ENCODE measurements at regions not wholly inside any gene's neighbourhood (a gene's known extent, or its start where the extent isn't known, plus 50 kb on each side); places are given as distances from the start of the nearest gene placed in this dataset.

DNA sequence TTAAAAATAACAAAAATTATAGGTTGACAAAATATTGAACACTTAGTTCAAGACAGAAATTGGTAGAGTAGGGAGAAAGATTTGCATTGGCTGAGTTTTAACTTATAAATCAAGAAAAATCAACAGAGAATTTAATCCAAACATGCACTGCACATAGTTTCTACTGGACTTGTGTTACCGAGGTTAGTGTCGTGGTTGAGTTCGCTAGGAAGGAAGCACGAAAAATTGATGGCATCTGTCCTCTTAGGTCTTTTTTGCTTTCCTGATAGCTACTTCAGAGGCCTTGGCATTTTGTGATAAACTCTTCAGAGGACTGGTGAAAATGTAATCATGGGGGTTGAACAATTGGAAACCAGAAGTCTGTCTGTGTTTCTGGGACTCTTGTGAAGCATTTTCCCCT is 392.9 kb downstream of the NUAK1 start:
- Mint-ChIP-seq H3K4me1 (ENCODE audit: low read depth) (no peaks in the 10 kb centered on the region), H3K4me3 (no peak overlapping the region), H3K27me3 (peaks cover 10% of the 10 kb centered on the region), H3K36me3 (ENCODE audit: low read depth) (no peaks in the 10 kb centered on the region), H3K9me3 (no peaks in the 10 kb centered on the region), H3K27ac (no peak overlapping the region)
- intact Hi-C loops (cut with DNase I, micrococcal nuclease) = no loop called here
- Histone ChIP-seq H3K4me3 (ENCODE audit: low read length) (no peak overlapping the region), H3K9me3 (ENCODE audit: control insufficient read depth in 1 of 2, insufficient read depth in 1 of 2, low read length in 2 of 2) (no peaks in the 10 kb centered on the region), H3K36me3 (ENCODE audit: insufficient read depth, low read length) (no peaks in the 10 kb centered on the region), H3K4me1 (ENCODE audit: insufficient read depth, low read length) (no peaks in the 10 kb centered on the region), H3K27me3 (ENCODE audit: control insufficient read depth in 1 of 2, insufficient read depth in 2 of 2, low read length in 2 of 2) (no peaks in the 10 kb centered on the region), H3K27ac (ENCODE audit: low read depth in 1 of 2, low read length in 2 of 2) (no peak overlapping the region)
- DNase-seq (no peak), ATAC-seq (ENCODE audit: poor library complexity) (no peak)
- TF ChIP-seq CTCF (IDR thresholded peaks at IDR 0.05) = no peak
- ChIA-PET CTCF (no interaction called here), POLR2A (no interaction called here)

- DNase-seq (no peak), ATAC-seq (ENCODE audit: poor library complexity) (no peak)
- no peak overlapping the region for H3K27ac Mint-ChIP-seq
- Histone ChIP-seq H3K4me3 (ENCODE audit: low read length) (no peak overlapping the region), H3K4me1 (ENCODE audit: insufficient read depth, low read length) (no peaks in the 10 kb centered on the region), H3K27me3 (ENCODE audit: control insufficient read depth in 1 of 2, insufficient read depth in 2 of 2, low read length in 2 of 2) (no peaks in the 10 kb centered on the region), H3K9me3 (ENCODE audit: control insufficient read depth in 1 of 2, insufficient read depth in 1 of 2, low read length in 2 of 2) (no peaks in the 10 kb centered on the region), H3K36me3 (ENCODE audit: insufficient read depth, low read length) (no peaks in the 10 kb centered on the region), H3K27ac (ENCODE audit: low read depth in 1 of 2, low read length in 2 of 2) (no peak overlapping the region)
- no peaks in the 10 kb centered on the region for H3K27me3 Mint-ChIP-seq
- TF ChIP-seq CTCF (IDR thresholded peaks at IDR 0.05) = no peak
- no peaks in the 10 kb centered on the region for H3K9me3 Mint-ChIP-seq
- ChIA-PET POLR2A (no interaction called here), CTCF (no interaction called here)
- H3K4me3 Mint-ChIP-seq = no peak overlapping the region
- intact Hi-C loops (cut with DNase I, micrococcal nuclease) = no loop called here
- no peaks in the 10 kb centered on the region for H3K36me3 Mint-ChIP-seq (ENCODE audit: low read depth)
- no peaks in the 10 kb centered on the region for H3K4me1 Mint-ChIP-seq (ENCODE audit: low read depth)
Observed at GRCh38 chr12:105748806-105749600, 389.8 kb downstream of the NUAK1 start.

DNA sequence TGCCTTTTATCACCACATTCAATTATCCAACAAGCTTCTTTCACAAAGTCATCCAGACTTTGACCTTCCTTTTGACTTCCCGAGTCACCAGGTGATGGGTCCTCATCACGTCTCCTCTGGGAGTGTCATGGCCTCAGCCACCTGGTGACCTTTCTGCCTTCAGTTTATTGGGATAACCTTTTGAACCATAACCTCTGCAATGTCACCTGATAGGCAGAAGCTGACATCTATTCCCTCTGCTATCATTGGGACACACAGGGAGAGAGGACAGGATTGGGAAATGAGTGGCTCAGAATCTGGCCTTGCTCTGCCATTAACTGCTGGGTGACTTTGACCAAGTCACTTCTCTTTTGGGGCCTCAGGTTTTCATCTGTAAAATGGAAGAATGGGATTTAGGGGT is 388.7 kb downstream of the NUAK1 start:
- ChIA-PET POLR2A (no interaction called here), CTCF (no interaction called here)
- H3K9me3 ChIP-seq (ENCODE audit: control insufficient read depth in 1 of 2, insufficient read depth in 1 of 2, low read length in 2 of 2) = no peaks in the 10 kb centered on the region
- no peak overlapping the region for H3K27ac ChIP-seq (ENCODE audit: low read depth in 1 of 2, low read length in 2 of 2)
- H3K36me3 Mint-ChIP-seq (ENCODE audit: low read depth) = no peaks in the 10 kb centered on the region
- DNase-seq (no peak), ATAC-seq (ENCODE audit: poor library complexity) (no peak)
- TF ChIP-seq CTCF (IDR thresholded peaks at IDR 0.05) = no peak
- H3K9me3 Mint-ChIP-seq = no peaks in the 10 kb centered on the region
- H3K36me3 ChIP-seq (ENCODE audit: insufficient read depth, low read length) = no peaks in the 10 kb centered on the region
- H3K4me1 ChIP-seq (ENCODE audit: insufficient read depth, low read length) = no peaks in the 10 kb centered on the region
- H3K4me3 ChIP-seq (ENCODE audit: low read length) = no peak overlapping the region
- no peak overlapping the region for H3K27ac Mint-ChIP-seq
- intact Hi-C loops (cut with DNase I, micrococcal nuclease) = no loop called here
- no peaks in the 10 kb centered on the region for H3K4me1 Mint-ChIP-seq (ENCODE audit: low read depth)
- no peaks in the 10 kb centered on the region for H3K27me3 ChIP-seq (ENCODE audit: control insufficient read depth in 1 of 2, insufficient read depth in 2 of 2, low read length in 2 of 2)
- no peak overlapping the region for H3K4me3 Mint-ChIP-seq
- no peaks in the 10 kb centered on the region for H3K27me3 Mint-ChIP-seq

Measured in CD4-positive, alpha-beta T cell (primary cell).